ENCODE measurements at regions not wholly inside any gene's neighbourhood (a gene's known extent, or its start where the extent isn't known, plus 50 kb on each side); places are given as distances from the start of the nearest gene placed in this dataset.

DNA sequence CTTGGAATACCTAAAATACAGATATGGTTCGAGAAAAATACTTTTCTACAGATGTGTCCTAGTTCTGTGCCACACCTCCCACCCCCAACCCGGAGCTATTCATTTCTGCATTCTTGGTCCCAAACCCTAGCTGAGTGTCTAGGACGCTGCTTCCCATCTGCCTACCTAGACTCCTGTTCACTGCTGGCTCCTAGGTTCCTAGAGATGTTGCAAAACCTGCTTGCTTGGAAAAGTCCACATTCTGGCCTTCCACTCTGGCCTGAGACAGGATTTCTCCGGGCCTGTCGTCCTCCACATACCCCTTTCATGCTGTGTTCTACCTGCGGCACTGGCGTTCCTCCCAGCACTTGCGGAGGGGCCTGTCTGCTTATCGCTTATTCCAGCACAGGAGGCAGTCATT lies 165.8 kb upstream of the CTTNBP2NL start:
- H3K9me3 ChIP-seq (ENCODE audit: control insufficient read depth, low read depth, low read length), result no peaks in the 10 kb centered on the region
- FAIRE-seq (no peak), DNase-seq (ENCODE audit: low read depth, low spot score) (no peak)
- no peak overlapping the region for H3K27ac ChIP-seq (ENCODE audit: control insufficient read depth, insufficient read depth, low read length)
- H3K9ac ChIP-seq (ENCODE audit: control insufficient read depth, extremely low read depth, insufficient read depth, low read length), result no peak overlapping the region
- H2AFZ ChIP-seq (ENCODE audit: control insufficient read depth, low read length), result no peak overlapping the region
- peaks cover 4% of the 10 kb centered on the region for H3K27me3 ChIP-seq (ENCODE audit: control insufficient read depth, extremely low read depth, insufficient read depth, low read length)
- no peak overlapping the region for H3K4me2 ChIP-seq (ENCODE audit: control insufficient read depth, extremely low read depth, insufficient read depth, low read depth, low read length)
- TF ChIP-seq EZH2 (IDR thresholded peaks at IDR 0.05; ENCODE audit: low read length), result no peak
- TF ChIP-seq CTCF (optimal IDR thresholded peaks at IDR 0.05 in 1 of 3, IDR thresholded peaks at IDR 0.05 in 1 of 3, conservative IDR thresholded peaks at IDR 0.05 in 1 of 3; ENCODE audit: extremely low read depth in 1 of 3, insufficient read depth in 2 of 3, low read length in 3 of 3), result no peak
- no peaks in the 10 kb centered on the region for H3K9me1 ChIP-seq (ENCODE audit: control insufficient read depth, extremely low read depth, insufficient read depth, low read length)
- no peaks in the 10 kb centered on the region for H4K20me1 ChIP-seq (ENCODE audit: control insufficient read depth, extremely low read depth, insufficient read depth, low read length)
- H3K79me2 ChIP-seq (ENCODE audit: control insufficient read depth, insufficient read depth, low read length), result no peaks in the 10 kb centered on the region
- no peak overlapping the region for H3K4me3 ChIP-seq (ENCODE audit: control insufficient read depth in 2 of 3, extremely low read depth in 1 of 3, insufficient read depth in 2 of 3, low read depth in 1 of 3, low read length in 3 of 3)
- dilution Hi-C loops (cut with MboI; ENCODE audit: extremely low pct_ligation_motif_present, low sequenced_read_pairs), result no loop called here
- no peaks in the 10 kb centered on the region for H3K4me1 ChIP-seq (ENCODE audit: control insufficient read depth, extremely low read depth, insufficient read depth, low read length)
- no peaks in the 10 kb centered on the region for H3K36me3 ChIP-seq (ENCODE audit: control insufficient read depth in 2 of 2, extremely low read depth in 1 of 2, insufficient read depth in 2 of 2, low read length in 2 of 2)

GRCh38 chr1:112231331-112231730 lies 164.7 kb upstream of the CTTNBP2NL start:
- Histone ChIP-seq H3K27me3 (ENCODE audit: control insufficient read depth, extremely low read depth, insufficient read depth, low read length) (peaks cover 4% of the 10 kb centered on the region), H3K9me1 (ENCODE audit: control insufficient read depth, extremely low read depth, insufficient read depth, low read length) (no peaks in the 10 kb centered on the region), H3K9me3 (ENCODE audit: control insufficient read depth, low read depth, low read length) (no peaks in the 10 kb centered on the region), H2AFZ (ENCODE audit: control insufficient read depth, low read length) (no peak overlapping the region), H3K36me3 (ENCODE audit: control insufficient read depth in 2 of 2, extremely low read depth in 1 of 2, insufficient read depth in 2 of 2, low read length in 2 of 2) (no peaks in the 10 kb centered on the region), H3K79me2 (ENCODE audit: control insufficient read depth, insufficient read depth, low read length) (no peaks in the 10 kb centered on the region), H3K27ac (ENCODE audit: control insufficient read depth, insufficient read depth, low read length) (no peak overlapping the region), H3K9ac (ENCODE audit: control insufficient read depth, extremely low read depth, insufficient read depth, low read length) (no peak overlapping the region), H3K4me2 (ENCODE audit: control insufficient read depth, extremely low read depth, insufficient read depth, low read depth, low read length) (no peak overlapping the region), H3K4me3 (ENCODE audit: control insufficient read depth in 2 of 3, extremely low read depth in 1 of 3, insufficient read depth in 2 of 3, low read depth in 1 of 3, low read length in 3 of 3) (no peak overlapping the region), H4K20me1 (ENCODE audit: control insufficient read depth, extremely low read depth, insufficient read depth, low read length) (no peaks in the 10 kb centered on the region), H3K4me1 (ENCODE audit: control insufficient read depth, extremely low read depth, insufficient read depth, low read length) (no peaks in the 10 kb centered on the region)
- dilution Hi-C loops (cut with MboI; ENCODE audit: extremely low pct_ligation_motif_present, low sequenced_read_pairs), result no loop called here
- TF ChIP-seq CTCF (optimal IDR thresholded peaks at IDR 0.05 in 1 of 3, IDR thresholded peaks at IDR 0.05 in 1 of 3, conservative IDR thresholded peaks at IDR 0.05 in 1 of 3; ENCODE audit: extremely low read depth in 1 of 3, insufficient read depth in 2 of 3, low read length in 3 of 3), result no peak
- no peak for TF ChIP-seq EZH2 (IDR thresholded peaks at IDR 0.05; ENCODE audit: low read length)
- no peak for FAIRE-seq
- no peak for DNase-seq (ENCODE audit: low read depth, low spot score)
